Hematopoietic multipotent progenitor cell treated with erythropoietin and hydrocortisone succinate and interleukin-3 and kit ligand, for 15 days (in vitro differentiated cells): ENCODE measurements at regions not wholly inside any gene's neighbourhood (a gene's known extent, or its start where the extent isn't known, plus 50 kb on each side); places are given as distances from the start of the nearest gene placed in this dataset.
"Not testable (repeated sequence)": the region's sequence is repeated elsewhere in the genome, so short reads cannot be mapped to it uniquely, and the experiment has no call there.

ENCODE experiments used
- DNase-seq: peaks from one replicate; pipeline ENCODE4 v3.0.0-alpha.2; 2015; ENCODE audit warnings: low spot score

DNA sequence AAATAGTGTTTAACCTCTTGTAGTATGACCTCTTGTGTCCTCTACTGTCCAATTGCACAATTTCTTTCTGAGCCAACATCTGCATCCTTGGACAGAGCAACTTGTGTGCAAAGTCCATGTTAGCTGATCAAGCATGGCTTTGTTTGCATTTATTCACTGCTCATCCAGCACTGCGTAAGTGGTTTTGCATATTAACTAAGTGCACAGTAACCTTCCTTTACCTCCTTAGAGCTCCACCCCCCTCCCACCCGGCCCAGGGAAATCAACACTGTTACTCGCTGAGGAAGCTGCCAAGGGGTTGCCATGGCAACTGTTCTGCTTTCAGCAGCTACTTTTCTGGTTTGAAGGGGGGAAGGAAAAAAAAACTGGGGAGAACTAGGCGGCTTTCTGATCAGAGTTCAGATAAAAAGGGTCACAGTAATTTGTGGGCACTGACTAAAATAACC is 153.5 kb upstream of the KLF12 start:
- DNase-seq, result no peak

DNA sequence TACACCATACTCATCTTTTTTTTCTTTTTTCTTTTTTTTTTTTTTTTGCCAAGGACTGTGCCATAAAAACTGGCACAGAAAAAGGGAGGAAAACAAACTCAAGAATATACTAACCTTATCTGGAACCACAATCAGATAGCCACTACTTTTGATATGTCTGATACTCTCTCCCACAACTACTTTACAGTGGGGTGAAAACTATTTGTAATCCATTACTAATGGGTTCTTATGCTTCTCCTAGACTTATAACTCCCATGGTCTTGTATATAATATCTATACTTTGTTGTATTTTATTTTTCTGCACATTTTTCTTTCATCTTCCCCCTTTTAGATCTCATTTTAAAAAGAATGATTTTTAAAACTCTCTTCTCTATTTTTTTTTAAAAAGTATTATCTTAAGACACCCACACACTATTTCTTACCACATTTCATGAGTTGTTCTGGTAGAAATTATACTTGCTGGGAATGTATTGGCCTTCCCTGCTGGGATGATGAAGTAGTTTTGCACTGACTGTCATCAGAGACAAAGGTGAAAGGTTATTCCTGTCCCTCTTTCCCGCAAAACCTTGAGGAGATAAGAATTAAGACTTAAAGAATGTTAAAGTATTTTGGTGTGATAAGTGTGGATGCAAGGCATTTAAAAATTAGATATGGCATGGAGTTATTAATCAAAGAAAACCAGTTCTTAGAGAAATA is 146.7 kb upstream of the KLF12 start:
- DNase-seq, result no peak

DNA sequence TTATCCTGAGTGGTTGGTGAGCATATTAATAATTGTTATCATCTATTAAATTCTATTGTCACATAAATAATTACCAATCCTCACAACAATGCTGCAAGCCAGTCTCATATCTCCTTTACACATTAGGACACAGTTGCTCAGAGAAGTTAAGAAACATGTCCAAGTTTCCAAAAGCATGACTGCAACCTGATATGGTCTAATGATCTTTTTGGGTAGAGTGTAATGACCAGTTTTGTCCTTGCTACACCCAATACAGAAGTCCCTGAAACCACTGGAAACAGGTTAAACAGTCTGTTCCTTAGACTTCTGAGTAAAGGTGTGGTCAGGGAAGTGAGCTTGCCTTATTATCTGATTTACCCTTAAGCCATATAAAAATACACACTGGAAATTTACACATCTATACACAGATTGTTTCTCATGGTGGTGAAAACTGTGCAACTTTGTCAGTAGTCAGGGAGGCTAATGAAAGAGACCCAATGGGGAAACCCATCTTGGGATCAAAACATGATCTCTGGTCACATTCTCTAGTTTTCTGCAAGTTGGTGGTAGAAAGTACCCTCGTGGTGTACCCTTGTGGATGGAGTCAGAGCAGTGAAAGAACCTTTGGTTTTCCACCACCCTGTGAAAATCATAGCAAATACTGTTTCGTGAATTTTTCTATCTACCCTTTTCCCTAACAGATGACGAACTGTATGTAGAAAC is 146.0 kb upstream of the KLF12 start:
- no peak for DNase-seq

- DNase-seq, result no peak
Measured at GRCh38 chr13:74278901-74279300, 144.7 kb upstream of the KLF12 start.

DNA sequence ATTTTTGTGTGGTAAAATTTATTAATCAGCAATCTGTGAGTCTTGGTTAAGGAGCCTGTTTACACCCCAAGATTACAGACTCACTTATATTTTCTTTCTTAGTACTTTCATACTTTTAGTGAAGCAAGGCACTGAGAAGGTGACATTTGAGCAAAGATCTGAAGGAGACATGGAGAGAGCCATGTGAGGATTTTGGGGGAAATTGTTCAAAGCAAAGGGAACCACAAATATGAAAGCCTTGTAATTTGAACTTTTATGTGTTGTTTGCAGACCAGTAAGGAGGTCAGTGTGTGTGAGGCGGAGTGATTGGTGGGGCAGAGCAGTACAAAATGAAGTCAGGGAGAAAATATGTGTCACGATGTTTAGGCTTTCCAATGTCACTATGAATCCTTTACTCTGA is 140.7 kb upstream of the KLF12 start:
- DNase-seq, result no peak

DNA sequence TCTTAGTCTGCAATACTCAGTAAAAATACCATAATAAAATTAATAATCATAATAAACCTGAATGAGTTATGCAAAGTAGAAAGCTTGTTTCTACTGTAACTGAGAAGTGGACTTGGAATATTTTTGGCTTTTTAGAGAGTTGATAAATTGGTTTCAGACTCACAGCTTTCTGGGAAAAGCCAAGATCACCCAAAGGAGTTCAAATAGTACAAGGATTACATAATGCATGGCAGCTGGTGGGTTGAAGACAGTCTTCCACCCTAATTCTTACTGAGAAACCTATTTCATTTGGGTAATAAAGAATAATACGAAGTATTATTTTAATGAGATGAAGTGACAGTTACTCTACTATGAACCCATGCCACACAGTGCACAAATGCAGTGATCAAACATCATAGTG is 139.4 kb upstream of the KLF12 start:
- no peak for DNase-seq

- DNase-seq, result no peak
Measured at GRCh38 chr13:74272826-74273225, 138.6 kb upstream of the KLF12 start.

DNA sequence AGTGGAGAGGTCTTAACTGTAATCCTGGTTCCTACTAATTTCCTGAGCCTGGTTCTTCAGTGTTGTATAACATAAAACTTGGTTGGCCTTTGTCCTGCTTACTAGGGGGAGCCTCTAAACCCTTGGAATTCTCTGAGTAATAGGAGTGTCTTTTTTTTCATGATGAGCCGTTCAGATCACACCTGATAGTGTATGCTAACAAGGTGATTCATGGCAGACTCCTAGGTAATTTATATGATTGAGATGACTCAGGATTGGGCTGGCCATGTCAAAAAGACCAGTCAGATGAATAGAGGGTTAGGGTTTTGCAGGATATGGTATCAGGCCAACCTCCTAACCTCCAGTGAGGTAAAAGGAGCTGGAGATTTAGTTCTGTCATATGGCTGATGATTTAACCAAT is 135.8 kb upstream of the KLF12 start:
- DNase-seq, result no peak

DNA sequence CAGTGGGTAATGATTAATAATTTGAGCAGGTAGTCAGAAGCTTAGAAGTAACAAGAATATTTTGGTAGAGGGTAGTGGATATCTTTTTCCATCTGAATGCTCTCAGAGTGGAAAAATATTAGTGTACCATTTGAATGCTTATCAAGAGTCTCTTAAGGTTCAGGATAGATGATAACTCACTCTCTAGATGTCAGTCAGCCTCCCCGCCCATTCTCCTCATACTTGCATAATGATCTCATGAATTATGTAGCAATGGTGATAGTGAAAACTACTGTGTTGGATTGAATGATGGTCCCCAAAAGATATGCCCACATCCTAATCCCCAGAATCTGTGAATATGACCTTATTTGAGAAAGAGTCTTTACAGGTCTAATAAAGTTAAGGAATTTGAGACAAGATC is 132.7 kb upstream of the KLF12 start:
- DNase-seq, result no peak

DNA sequence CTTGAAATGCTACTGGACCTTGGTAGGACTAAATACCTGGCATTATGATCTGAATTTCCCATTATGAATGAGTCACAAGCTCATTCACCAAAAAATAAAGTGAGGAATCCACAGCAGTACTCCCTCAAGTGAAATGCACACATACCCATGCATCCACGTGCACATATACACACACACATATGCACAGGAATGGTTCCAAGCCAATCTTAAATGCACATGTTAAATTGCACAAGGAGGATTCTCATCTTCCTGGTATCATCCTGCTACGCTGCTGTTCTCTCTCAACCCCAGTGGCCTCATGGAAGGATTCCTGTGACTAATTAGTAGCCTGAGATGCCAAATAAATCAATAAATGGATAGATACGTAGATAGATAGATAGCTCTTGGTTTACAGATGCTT is 132.1 kb upstream of the KLF12 start:
- DNase-seq, result no peak

DNA sequence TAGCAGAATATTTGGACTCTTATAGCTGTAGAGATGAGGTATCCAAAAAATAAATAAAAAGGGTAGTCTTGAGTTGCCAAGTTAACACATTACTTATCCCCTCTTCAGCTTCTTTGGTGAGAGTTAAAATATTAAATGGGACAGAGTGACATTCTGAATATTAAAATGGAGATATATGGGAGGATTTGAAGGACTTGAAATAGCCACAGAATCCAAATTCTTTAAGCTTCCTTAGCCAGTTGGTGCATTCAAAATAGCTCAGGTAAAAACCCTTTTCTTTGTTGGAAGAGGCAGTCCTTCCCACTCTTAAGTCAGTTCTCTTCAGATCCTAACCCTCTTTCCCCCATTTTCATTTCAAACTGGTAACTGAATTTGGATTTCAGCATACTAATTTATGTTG is 130.1 kb upstream of the KLF12 start:
- DNase-seq, result no peak

- DNase-seq, result not testable (repeated sequence)
Measured at GRCh38 chr13:74260420-74260819, 126.2 kb upstream of the KLF12 start.

GRCh38 chr13:74259641-74260040 is 125.4 kb upstream of the KLF12 start:
- no peak for DNase-seq

GRCh38 chr13:74258961-74259360 is 124.8 kb upstream of the KLF12 start:
- no peak for DNase-seq

DNA sequence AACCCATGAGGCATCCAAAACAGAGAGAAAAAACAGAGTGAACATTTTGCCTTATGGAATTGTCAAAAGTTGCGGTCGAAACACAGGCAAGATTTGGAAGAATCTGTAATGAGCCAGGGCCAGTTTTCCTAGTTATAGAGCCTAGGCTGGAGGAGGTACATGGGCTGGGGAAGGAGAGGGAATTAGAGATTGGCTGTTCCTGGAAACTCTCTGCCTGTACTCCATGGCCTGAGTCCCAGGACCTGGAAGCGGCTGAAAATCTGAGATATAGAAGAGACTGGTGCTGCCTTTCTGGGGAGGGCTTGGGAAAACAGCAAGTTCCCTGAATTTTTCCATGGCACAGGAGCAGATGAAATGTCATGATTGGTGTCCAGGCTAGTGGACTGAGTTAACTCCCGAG is 122.8 kb upstream of the KLF12 start:
- DNase-seq, result no peak

- DNase-seq, result no peak
Measured at GRCh38 chr13:74253161-74253560, 119.0 kb upstream of the KLF12 start.

DNA sequence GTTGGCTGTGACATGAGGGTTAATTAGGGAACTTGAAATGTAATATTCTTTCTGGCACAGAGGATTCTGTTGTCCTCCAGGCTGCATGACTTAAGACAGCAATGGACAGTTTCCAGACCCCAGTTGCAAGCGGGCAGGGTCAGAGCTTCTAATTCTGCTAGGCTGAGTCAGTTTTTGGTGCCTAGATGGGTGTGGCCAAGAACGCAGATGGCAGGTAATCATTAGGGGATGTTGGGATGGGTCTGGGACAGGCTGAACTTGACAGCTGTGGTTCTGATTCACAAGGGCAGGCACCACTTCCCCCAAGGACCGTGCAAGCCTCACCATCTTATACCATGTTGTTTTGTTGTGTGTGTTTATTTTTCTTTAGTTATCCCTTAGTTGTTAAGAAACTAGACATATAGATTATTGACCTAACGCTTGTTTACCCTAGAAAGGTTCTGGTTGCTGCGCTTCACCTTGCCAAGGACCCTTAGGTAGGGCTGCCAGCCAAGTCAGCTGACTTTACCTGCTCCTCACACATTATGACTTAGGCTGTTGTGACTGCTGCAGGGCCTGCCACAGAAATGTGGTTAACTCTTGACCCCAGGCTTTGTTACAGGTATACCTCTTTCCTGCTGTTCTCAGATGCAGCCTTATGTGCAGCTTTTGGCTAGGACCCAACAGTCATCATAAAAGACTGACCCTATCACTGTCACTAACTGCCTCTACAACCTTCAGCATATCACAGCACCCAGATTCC is 117.7 kb upstream of the KLF12 start:
- no peak for DNase-seq

- DNase-seq, result no peak
Measured at GRCh38 chr13:74250738-74251190, 116.6 kb upstream of the KLF12 start.

DNA sequence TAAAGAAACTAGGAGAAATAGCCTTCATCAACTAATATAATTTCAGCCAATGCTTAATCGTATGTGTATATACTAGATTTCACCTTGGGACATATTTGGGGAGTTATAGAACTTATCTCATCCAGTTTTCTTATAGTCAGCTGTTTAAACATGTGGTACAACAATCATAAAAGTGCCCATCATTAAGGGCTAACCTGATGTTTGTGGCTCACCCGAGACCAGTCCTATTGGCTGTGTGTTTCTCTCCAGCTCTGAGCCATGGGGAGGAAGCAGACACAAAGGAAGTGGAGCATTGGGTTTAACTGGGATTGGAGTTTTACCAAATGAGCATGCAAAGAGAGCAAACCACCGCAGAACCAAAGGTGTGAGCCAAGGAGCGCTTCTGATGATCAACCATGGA is 114.3 kb upstream of the KLF12 start:
- no peak for DNase-seq

DNA sequence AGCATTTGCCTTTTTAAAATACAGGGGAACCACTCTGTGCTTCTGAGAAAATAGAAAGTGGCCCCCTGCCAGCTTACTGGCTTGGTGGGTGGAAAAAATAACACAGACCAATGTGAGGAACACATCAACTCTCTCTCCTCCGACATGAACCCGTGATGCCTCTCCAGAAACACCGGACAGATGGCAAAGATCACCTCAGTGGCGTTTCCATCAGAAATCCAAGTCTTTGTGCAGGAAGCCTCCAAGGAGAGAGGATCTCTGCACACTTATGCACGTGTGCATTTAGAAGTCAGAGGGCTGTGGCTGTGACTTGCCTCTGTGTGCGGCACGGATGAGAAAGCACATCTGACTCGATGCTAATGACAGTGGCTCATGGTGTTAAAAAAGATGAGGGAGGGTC is 112.3 kb upstream of the KLF12 start:
- no peak for DNase-seq

DNA sequence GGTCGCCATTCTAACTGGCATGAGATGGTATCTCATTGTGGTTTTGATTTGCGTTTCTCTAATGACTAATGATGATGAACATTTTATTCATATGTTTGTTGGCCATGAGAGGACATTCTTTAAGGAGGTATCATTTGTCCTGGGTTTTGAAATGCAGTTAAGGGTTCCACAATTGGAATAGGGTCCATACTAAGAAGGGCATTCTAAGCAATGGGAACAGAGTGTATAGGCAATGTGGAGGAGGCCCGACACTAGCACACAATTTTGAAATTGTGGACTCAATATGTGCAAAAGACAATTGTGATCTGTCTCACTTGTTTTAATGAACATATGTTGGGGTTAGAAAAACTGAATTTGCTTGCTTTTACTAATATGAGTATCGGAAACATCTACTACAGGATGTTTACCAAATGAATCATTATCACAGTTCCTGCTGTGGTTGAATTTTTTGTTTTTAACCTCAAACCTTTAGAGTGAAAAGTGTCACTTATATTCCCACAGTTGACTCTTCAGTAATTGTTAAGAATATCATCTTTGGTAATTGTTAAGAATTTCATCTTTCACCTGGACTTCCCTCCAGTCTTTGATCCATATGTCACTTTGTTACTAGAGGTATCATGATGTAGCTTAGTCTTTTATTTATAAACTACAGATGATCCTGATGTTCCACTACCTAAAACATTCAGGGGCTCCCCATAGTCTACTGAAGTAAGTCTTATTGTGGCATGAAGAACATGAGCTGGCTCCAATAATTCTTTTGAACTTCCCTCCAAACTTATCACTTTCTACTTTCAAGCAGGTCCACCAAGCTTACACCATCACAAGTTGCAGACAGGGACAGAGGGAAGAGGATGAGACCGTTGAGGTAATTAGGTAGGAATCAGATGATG is 109.7 kb upstream of the KLF12 start:
- DNase-seq, result no peak

DNA sequence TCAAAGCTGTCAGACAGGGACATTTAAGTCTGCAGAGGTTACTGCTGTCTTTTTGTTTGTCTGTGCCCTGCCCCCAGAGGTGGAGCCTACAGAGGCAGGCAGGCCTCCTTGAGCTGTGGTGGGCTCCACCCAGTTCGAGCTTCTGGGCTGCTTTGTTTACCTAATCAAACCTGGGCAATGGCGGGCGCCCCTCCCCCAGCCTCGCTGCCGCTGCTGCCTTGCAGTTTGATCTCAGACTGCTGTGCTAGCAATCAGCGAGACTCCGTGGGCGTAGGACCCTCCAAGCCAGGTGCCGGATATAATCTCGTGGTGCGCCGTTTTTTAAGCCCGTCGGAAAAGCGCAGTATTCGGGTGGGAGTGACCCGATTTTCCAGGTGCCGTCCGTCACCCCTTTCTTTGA is 107.1 kb upstream of the KLF12 start:
- DNase-seq, result not testable (repeated sequence)
